GM12874 (cell line): ENCODE measurements at regions not wholly inside any gene's neighbourhood (a gene's known extent, or its start where the extent isn't known, plus 50 kb on each side); places are given as distances from the start of the nearest gene placed in this dataset.

Source experiments
- CTCF ChIP-seq: IDR thresholded peaks from 2 replicates; pipeline ENCODE4 v1.5.1; 2011; ENCODE audit warnings: low read depth, mild to moderate bottlenecking, control low read depth, low read length, moderate library complexity; ENCODE audit not compliant: insufficient read depth

DNA sequence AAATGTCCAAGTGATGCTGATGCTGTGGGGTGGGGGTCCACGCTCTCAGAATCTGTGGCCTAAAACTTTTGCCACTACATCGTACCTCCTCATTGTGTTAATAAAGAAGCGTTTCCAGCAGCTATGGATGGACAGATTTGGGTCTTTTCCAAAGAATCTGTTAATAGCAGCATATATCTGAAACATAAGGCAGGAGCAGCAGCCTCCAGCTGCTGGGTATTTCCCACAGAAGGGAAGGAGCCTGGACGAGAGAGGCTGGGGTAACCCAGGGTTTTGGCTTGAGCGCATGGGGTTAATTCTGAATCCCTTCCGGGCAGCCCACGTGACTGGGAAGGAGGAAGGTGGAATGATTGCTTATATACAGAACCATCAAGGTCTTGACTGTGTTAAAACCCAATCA lies 332.4 kb downstream of the BCOR start:
- no peak for TF ChIP-seq CTCF

DNA sequence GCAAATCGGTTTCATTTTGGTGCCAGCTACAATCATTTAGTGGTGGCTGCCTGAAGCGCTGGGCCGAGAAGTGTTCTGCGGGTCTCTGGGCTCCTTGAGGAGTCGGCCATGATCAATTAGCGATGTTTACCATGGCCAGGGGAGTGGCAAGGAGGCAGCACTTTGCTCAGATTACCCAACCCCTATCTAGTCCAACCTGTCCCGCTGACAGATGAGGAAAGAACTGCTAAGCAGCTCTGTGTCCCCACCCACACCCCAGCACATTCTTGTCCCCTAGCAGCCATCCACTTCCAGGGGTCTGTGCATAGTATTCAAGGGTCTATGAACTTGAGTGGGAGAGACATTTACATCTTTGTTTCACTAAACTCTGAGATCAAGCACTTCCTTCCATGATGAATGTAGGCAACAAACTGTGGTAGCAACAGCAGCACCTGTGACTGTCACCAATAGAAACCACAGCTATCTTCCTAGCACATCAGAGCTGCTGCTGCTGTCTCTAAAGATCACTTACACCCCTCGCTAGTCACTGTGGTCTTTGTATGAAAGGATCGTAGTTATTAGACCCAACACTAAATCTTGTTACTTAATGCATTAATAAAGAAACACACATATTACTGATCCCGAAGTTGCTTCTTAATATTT lies 331.6 kb downstream of the BCOR start:
- TF ChIP-seq CTCF: no peak

GRCh38 chrX:39766855-39767254 lies 330.9 kb downstream of the BCOR start:
- TF ChIP-seq CTCF: no peak

- TF ChIP-seq CTCF: no peak
Observed at GRCh38 chrX:39767446-39767845, 330.3 kb downstream of the BCOR start.

DNA sequence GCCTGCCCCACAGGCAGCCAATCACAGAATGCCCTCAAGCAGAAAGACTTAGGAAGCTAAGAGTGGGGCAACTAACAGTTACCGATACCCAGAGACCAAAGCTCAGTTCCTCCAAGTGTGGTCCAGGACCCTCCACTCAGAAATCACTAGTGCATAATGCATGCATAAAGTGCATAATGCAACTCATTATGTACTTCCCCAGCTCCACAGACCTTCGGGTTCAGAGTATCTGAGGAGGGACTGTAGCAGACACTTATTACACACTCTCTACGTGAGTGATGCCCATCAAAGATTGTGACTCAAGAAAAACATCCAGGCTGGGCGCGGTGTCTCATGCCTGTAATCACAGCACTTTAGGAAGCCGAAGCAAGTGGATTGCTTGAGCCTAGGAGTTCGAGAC lies 328.0 kb downstream of the BCOR start:
- TF ChIP-seq CTCF: no peak

- no peak for TF ChIP-seq CTCF
Observed at GRCh38 chrX:39771089-39771488, 326.7 kb downstream of the BCOR start.

- no peak for TF ChIP-seq CTCF
Observed at GRCh38 chrX:39772057-39772832, 325.5 kb downstream of the BCOR start.
